ENCODE measurements at regions not wholly inside any gene's neighbourhood (a gene's known extent, or its start where the extent isn't known, plus 50 kb on each side); places are given as distances from the start of the nearest gene placed in this dataset.

GRCh38 chr6:12359036-12359435 lies 68.9 kb downstream of the EDN1 start:
- TF ChIP-seq, protein P1, sequence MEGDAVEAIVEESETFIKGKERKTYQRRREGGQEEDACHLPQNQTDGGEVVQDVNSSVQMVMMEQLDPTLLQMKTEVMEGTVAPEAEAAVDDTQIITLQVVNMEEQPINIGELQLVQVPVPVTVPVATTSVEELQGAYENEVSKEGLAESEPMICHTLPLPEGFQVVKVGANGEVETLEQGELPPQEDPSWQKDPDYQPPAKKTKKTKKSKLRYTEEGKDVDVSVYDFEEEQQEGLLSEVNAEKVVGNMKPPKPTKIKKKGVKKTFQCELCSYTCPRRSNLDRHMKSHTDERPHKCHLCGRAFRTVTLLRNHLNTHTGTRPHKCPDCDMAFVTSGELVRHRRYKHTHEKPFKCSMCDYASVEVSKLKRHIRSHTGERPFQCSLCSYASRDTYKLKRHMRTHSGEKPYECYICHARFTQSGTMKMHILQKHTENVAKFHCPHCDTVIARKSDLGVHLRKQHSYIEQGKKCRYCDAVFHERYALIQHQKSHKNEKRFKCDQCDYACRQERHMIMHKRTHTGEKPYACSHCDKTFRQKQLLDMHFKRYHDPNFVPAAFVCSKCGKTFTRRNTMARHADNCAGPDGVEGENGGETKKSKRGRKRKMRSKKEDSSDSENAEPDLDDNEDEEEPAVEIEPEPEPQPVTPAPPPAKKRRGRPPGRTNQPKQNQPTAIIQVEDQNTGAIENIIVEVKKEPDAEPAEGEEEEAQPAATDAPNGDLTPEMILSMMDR (IDR thresholded peaks at IDR 0.05; ENCODE audit: low read depth, low read length): no peak
- TF ChIP-seq EZH2phosphoT487 (IDR thresholded peaks at IDR 0.05; ENCODE audit: low read depth): no peak
